Peyer's patch (tissue), 4 donors: ENCODE measurements at regions not wholly inside any gene's neighbourhood (a gene's known extent, or its start where the extent isn't known, plus 50 kb on each side); places are given as distances from the start of the nearest gene placed in this dataset.

ENCODE experiments used
- CTCF ChIP-seq, 6 experiments: fragments of 450-650 bp in 4 of 6; fragments of 200-600 bp in 2 of 6; sonication (generic) in 1 of 6; IDR thresholded peaks; one replicate each; pipeline ENCODE4 v1.5.1; 2017 to 2019; ENCODE audit warnings: antibody characterized with exemption in 6 of 6, mild to moderate bottlenecking in 3 of 6, moderate library complexity in 1 of 6
- POLR2A ChIP-seq, 2 donors: fragments of 450-650 bp; IDR thresholded peaks; one replicate each; pipeline ENCODE4 v1.5.1; 2017; ENCODE audit warnings: antibody characterized with exemption in 2 of 2, mild to moderate bottlenecking in 2 of 2, moderate library complexity in 2 of 2

DNA sequence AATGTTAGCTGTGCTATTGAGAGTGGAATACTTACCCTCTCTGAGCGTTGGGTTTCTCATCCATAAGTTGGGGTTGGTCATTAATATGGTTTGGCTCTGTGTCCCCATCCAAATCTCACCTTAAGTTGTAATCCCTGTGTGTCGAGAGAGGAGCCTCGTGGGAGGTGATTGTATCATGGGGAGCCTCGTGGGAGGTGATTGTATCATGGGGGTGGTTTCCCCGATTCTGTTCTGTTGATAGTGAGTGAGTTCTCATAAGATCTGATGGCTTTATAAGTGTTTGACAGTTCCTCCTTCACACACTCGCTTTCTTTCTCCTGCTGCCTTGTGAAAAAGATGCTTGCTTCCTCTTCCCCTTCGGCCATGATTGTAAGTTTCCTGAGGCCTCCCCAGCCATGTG, 391.1 kb downstream of the FAM133A start:
- TF ChIP-seq CTCF (IDR thresholded peaks at IDR 0.05), result no peak
- no peak for TF ChIP-seq POLR2A (IDR thresholded peaks at IDR 0.05)
